RWPE2 (cell line): ENCODE measurements at regions not wholly inside any gene's neighbourhood (a gene's known extent, or its start where the extent isn't known, plus 50 kb on each side); places are given as distances from the start of the nearest gene placed in this dataset.

Source experiments
- ATAC-seq: fragments of 200-7000 bp; cut with Tn5 transposase; 3 replicates; pipeline ENCODE4 v1.9.1; 2021; ENCODE audit warnings: low read depth
- DNase-seq: peaks from one replicate; pipeline ENCODE4 v3.0.0-alpha.2; 2020; ENCODE audit warnings: low spot score
- H3K27ac ChIP-seq: fragments of 450-650 bp; 2 replicates; pipeline ENCODE4 v1.5.1; 2017; ENCODE audit warnings: mild to moderate bottlenecking; ENCODE audit not compliant: poor library complexity, severe bottlenecking
- H3K27me3 ChIP-seq: fragments of 250-450 bp; sonication (Bioruptor Pico); 2 replicates; pipeline ENCODE4 v1.5.1; 2021; ENCODE audit warnings: mild to moderate bottlenecking, moderate library complexity; ENCODE audit not compliant: insufficient read depth, poor library complexity, severe bottlenecking
- H3K36me3 ChIP-seq: fragments of 250-450 bp; sonication (Bioruptor Pico); 2 replicates; pipeline ENCODE4 v1.5.1; 2020; ENCODE audit warnings: low read depth, mild to moderate bottlenecking, moderate library complexity
- H3K4me1 ChIP-seq: fragments of 250-450 bp; sonication (Bioruptor Pico); 2 replicates; pipeline ENCODE4 v1.5.1; 2021; ENCODE audit warnings: mild to moderate bottlenecking, moderate library complexity; ENCODE audit not compliant: insufficient read depth, poor library complexity, severe bottlenecking
- H3K4me3 ChIP-seq: fragments of 250-450 bp; sonication (Bioruptor Pico); 2 replicates; pipeline ENCODE4 v1.5.1; 2021; ENCODE audit warnings: mild to moderate bottlenecking, moderate library complexity; ENCODE audit not compliant: severe bottlenecking
- H3K9me3 ChIP-seq: fragments of 250-450 bp; sonication (Bioruptor Pico); 2 replicates; pipeline ENCODE4 v1.5.1; 2021; ENCODE audit warnings: mild to moderate bottlenecking, moderate library complexity; ENCODE audit not compliant: severe bottlenecking
- CTCF ChIP-seq: fragments of 450-650 bp; IDR thresholded peaks from one replicate; pipeline ENCODE4 v1.5.1; 2017; ENCODE audit warnings: mild to moderate bottlenecking, moderate library complexity; ENCODE audit not compliant: poor library complexity, severe bottlenecking

GRCh38 chr17:79241616-79242015 lies 167.0 kb downstream of the ENGASE start:
- Histone ChIP-seq H3K36me3 (no peaks in the 10 kb centered on the region), H3K4me1 (no peaks in the 10 kb centered on the region), H3K27ac (no peak overlapping the region), H3K4me3 (no peak overlapping the region), H3K9me3 (peaks cover 2% of the 10 kb centered on the region), H3K27me3 (no peaks in the 10 kb centered on the region)
- TF ChIP-seq CTCF = no peak
- no peak for DNase-seq
- no peak for ATAC-seq

DNA sequence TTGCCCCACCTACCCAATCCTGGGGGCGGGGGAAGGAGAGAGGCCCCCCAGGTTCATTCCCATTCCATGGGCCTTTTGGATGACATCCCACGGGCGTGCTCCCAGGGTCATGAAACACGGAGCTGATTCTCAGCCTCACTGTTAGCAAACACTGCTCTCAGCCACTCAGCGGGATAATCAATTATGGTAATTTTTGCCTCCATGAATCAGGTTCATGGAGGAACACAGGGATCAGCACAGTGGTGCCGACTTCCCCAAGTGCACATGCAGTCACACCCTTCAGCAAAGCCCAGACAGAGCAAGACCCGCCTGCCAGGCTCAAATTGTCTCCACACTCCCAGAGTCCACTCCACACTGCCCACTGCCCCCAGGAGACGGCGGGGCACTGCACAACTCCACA lies 164.6 kb downstream of the ENGASE start:
- H3K27ac ChIP-seq = no peak overlapping the region
- DNase-seq (no peak), ATAC-seq (no peak)
- TF ChIP-seq CTCF = no peak
- no peaks in the 10 kb centered on the region for H3K27me3 ChIP-seq
- H3K4me1 ChIP-seq = no peaks in the 10 kb centered on the region
- no peaks in the 10 kb centered on the region for H3K36me3 ChIP-seq
- H3K4me3 ChIP-seq = no peak overlapping the region
- H3K9me3 ChIP-seq = no peaks in the 10 kb centered on the region

DNA sequence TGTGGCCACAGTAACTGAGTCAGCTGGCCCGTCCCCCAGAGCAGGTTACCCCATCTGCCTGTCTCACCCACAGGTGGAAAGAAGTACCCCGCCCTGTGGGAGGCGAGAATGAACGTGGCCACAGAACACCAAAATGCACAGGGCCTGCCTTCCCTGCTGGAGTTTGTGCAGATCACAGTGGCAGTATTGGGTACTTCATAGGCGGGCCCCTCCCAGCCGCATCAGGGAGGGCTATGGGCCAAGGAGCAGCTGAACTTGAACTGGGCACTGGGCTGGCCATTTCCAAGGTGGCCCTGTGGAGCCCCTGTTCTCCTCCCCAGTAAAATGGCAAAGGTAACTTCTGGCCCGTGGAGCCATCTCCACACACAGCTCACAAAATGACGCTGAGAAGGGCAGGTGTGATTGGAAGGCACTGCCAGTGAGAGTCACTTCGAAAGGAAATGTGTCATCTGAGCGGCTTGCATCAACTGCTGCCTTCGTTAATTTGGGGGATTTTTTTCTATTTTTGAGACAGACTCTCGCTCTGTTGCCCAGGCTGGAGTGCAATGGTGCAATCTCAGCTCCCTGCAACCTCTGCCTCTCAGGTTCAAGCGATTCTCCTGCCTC lies 162.9 kb downstream of the ENGASE start:
- ATAC-seq (no peak), DNase-seq (no peak)

GRCh38 chr17:79235808-79236207 lies 161.2 kb downstream of the ENGASE start:
- no peak overlapping the region for H3K27ac ChIP-seq
- no peaks in the 10 kb centered on the region for H3K9me3 ChIP-seq
- H3K27me3 ChIP-seq = no peaks in the 10 kb centered on the region
- H3K4me3 ChIP-seq = no peak overlapping the region
- no peaks in the 10 kb centered on the region for H3K36me3 ChIP-seq
- ATAC-seq = no peak
- DNase-seq = no peak
- peaks cover 11% of the 10 kb centered on the region for H3K4me1 ChIP-seq
- no peak for TF ChIP-seq CTCF

More for the DNA sequence above, 162.9 kb downstream of the ENGASE start:
- H3K4me3 ChIP-seq = no peak overlapping the region
- no peaks in the 10 kb centered on the region for H3K36me3 ChIP-seq
- no peaks in the 10 kb centered on the region for H3K4me1 ChIP-seq
- no peaks in the 10 kb centered on the region for H3K27me3 ChIP-seq
- H3K9me3 ChIP-seq = no peaks in the 10 kb centered on the region
- H3K27ac ChIP-seq = no peak overlapping the region
- no peak for TF ChIP-seq CTCF

DNA sequence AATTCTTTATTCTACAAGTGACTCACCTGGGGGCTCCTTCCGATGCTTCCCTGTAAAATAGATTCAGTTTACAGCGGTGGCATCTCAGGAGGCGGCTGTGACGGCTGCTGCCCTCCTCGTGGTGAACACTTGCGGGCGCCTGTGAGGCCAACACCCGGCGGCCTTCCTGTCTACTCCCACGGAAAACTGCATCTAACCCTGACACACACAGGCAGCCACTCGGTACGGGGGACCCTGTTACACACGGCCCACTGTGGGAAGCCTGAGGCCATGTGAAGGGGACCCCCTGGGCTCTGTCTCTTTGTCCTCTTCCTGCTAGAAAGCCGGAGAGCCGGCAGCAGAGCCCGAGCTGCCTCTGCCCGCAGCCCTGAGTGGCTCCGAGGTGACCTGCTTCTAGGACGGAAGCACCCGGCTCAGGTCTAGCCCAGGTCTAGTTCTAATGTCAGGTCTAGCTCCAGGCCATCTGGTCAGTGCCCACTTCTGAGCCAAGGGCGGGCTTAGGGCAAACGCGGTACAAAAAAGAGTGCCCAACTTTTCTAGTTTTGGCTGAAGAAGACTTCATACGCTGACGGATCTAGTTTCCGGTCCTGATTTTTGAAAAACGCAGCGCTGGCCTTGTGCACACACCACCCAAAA lies 159.4 kb downstream of the ENGASE start:
- peaks cover 11% of the 10 kb centered on the region for H3K4me1 ChIP-seq
- no peaks in the 10 kb centered on the region for H3K36me3 ChIP-seq
- H3K4me3 ChIP-seq = no peak overlapping the region
- no peak for DNase-seq
- no peak for ATAC-seq
- TF ChIP-seq CTCF = no peak
- no peak overlapping the region for H3K27ac ChIP-seq
- no peaks in the 10 kb centered on the region for H3K9me3 ChIP-seq
- no peaks in the 10 kb centered on the region for H3K27me3 ChIP-seq
